OCI-LY3 (cell line): ENCODE measurements at regions not wholly inside any gene's neighbourhood (a gene's known extent, or its start where the extent isn't known, plus 50 kb on each side); places are given as distances from the start of the nearest gene placed in this dataset.

Source experiments
- H2AFZ ChIP-seq: fragments of 200-600, 300-600 bp; shearing (Covaris generic); 2 replicates; pipeline ENCODE4 v1.6.0; 2014; ENCODE audit warnings: antibody characterized with exemption, low read depth, low read length
- H3K27ac ChIP-seq: fragments of 200-600, 300-600 bp; sonication (generic); 2 replicates; pipeline ENCODE4 v1.5.1; 2014; ENCODE audit warnings: mild to moderate bottlenecking, low read length, moderate library complexity, mixed read lengths
- H3K27me3 ChIP-seq: fragments of 200-600, 300-600 bp; sonication (generic); 2 replicates; pipeline ENCODE4 v1.6.1; 2014; ENCODE audit warnings: low read depth, low read length, mixed read lengths
- H3K36me3 ChIP-seq: fragments of 200-600, 300-600 bp; sonication (generic); replicated peaks from 2 replicates; pipeline ENCODE3; 2014; ENCODE audit warnings: low read depth, low read length, mixed read lengths
- H3K4me1 ChIP-seq: fragments of 300-600, 200-600 bp; sonication (generic); 2 replicates; pipeline ENCODE4 v1.6.1; 2014; ENCODE audit warnings: low read length, mixed read lengths
- H3K4me2 ChIP-seq: fragments of 200-600, 300-600 bp; sonication (generic); 2 replicates; pipeline ENCODE4 v1.6.1; 2014; ENCODE audit warnings: low read length, mixed read lengths
- H3K4me3 ChIP-seq: fragments of 300-600, 200-600 bp; sonication (generic); 2 replicates; pipeline ENCODE4 v1.5.1; 2014; ENCODE audit warnings: antibody characterized with exemption, mild to moderate bottlenecking, low read length, moderate library complexity
- H3K79me2 ChIP-seq: fragments of 300-600, 200-600 bp; shearing (Covaris generic); 2 replicates; pipeline ENCODE4 v1.6.1; 2014; ENCODE audit warnings: mild to moderate bottlenecking, low read length, mixed read lengths
- H3K9ac ChIP-seq: fragments of 300-600, 200-600 bp; shearing (Covaris generic); 2 replicates; pipeline ENCODE4 v1.6.0; 2014; ENCODE audit warnings: mild to moderate bottlenecking, low read length, moderate library complexity
- H3K9me3 ChIP-seq: fragments of 200-600, 300-600 bp; shearing (Covaris generic); 2 replicates; pipeline ENCODE4 v1.6.1; 2014; ENCODE audit warnings: low read length, mixed read lengths; ENCODE audit not compliant: insufficient read depth
- H4K20me1 ChIP-seq: fragments of 200-600, 300-600 bp; sonication (generic); 2 replicates; pipeline ENCODE4 v1.6.1; 2016; ENCODE audit warnings: low read length, mixed read lengths; ENCODE audit not compliant: insufficient read depth
- EZH2phosphoT487 ChIP-seq: fragments of 200-600 bp; shearing (Covaris generic); IDR thresholded peaks from 2 replicates; pipeline ENCODE4 v1.6.1; 2018; ENCODE audit warnings: antibody characterized with exemption, mixed run types, low read depth
- TF ChIP-seq, protein P1 (sequence below): fragments of 200-600, 300-600 bp; sonication (generic); IDR thresholded peaks from 2 replicates; pipeline ENCODE4 v1.5.1; 2014; ENCODE audit warnings: antibody characterized with exemption, low read length, low read depth

DNA sequence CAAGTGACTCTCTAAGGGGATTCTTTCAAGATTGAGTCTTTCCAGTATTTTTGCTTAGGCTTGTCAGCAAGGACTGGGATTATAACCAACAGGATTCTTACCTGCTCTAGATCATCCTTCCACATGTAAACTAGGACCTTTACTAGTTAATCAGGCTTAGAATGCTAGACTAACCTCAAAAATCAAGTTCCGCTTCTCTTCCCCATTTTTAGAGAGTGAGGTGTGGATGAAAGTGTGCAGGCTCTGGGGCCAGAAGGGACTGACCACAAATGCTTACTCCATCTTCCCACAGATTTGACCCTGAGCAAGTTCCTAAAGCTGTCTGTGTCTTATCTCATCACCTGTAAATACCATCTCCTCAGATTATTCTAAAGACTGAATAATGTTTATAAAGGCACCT is 89.5 kb upstream of the IL12A start:
- H3K27ac ChIP-seq, result no peak overlapping the region
- TF ChIP-seq, protein P1, sequence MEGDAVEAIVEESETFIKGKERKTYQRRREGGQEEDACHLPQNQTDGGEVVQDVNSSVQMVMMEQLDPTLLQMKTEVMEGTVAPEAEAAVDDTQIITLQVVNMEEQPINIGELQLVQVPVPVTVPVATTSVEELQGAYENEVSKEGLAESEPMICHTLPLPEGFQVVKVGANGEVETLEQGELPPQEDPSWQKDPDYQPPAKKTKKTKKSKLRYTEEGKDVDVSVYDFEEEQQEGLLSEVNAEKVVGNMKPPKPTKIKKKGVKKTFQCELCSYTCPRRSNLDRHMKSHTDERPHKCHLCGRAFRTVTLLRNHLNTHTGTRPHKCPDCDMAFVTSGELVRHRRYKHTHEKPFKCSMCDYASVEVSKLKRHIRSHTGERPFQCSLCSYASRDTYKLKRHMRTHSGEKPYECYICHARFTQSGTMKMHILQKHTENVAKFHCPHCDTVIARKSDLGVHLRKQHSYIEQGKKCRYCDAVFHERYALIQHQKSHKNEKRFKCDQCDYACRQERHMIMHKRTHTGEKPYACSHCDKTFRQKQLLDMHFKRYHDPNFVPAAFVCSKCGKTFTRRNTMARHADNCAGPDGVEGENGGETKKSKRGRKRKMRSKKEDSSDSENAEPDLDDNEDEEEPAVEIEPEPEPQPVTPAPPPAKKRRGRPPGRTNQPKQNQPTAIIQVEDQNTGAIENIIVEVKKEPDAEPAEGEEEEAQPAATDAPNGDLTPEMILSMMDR, result no peak
- no peak for TF ChIP-seq EZH2phosphoT487
- H3K4me1 ChIP-seq, result peaks cover 46% of the 10 kb centered on the region
- H4K20me1 ChIP-seq, result no peaks in the 10 kb centered on the region
- no peak overlapping the region for H3K4me2 ChIP-seq
- H3K9me3 ChIP-seq, result no peaks in the 10 kb centered on the region
- H3K4me3 ChIP-seq, result no peak overlapping the region
- no peaks in the 10 kb centered on the region for H3K27me3 ChIP-seq
- H2AFZ ChIP-seq, result no peak overlapping the region
- no peaks in the 10 kb centered on the region for H3K79me2 ChIP-seq
- no peak overlapping the region for H3K9ac ChIP-seq
- H3K36me3 ChIP-seq, result no peaks in the 10 kb centered on the region

DNA sequence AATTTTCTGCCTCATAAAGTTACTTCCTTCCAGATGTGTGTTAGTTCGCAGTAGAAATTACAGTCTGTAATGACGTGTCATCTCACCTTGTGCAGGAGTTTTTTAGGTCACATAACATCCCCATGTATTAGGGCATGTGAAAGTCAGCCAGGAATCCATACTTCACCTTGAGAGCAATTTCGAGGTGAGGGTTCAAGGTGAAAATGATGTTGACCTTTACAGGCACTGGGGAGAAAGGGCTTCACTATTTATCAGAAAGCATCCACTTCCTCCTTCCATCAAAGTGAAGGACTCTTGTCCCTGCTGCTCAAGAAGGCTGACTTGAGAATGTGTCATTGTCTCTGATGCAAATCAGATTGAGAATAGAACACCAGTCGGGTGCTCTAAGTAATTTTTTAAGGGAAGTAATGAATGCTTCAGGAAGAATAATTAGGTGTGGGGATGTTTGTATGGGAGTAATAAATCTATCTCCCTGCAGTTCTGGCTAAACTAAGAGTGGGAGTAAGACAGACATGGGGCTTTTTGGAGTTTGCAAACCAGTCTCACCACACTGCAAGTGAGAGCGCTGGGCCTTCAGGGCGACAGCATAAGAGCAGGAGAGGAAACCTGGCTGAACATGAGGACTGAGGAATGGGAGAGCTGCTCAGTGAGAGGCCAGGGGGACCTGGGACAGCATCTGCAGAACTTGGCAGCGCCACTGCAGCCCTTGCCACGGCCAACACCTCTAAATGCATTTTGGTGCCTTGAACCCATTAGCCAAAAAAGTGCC is 85.9 kb upstream of the IL12A start:
- H2AFZ ChIP-seq, result peak overlapping the region; percentile 66

DNA sequence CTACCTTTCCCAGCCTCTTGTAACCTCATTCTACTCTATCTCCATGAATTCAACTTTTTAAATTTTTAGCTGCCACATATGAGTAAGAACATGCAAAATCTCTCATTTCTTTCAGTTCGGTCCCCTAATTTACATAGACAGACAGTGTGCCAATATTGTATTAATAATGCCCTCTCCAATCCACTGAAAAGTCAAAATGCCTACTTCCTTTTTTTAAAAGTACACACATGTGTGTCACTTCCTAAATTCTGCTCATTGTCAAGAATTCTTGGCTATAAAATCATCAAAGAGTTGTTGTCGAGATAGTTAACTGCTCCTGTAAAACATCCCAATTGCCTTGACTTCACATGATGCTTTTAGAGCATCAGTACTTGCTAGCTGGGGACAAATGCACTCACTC is 84.2 kb upstream of the IL12A start:
- Histone ChIP-seq H2AFZ (no peak overlapping the region), H3K4me1 (peaks cover 72% of the 10 kb centered on the region), H3K9me3 (no peaks in the 10 kb centered on the region), H3K27ac (peak overlapping the region; percentile 81), H3K9ac (peak overlapping the region; percentile 41; the same call in 1 of the 2 replicates), H4K20me1 (no peaks in the 10 kb centered on the region), H3K4me3 (peak overlapping the region; percentile 41), H3K27me3 (no peaks in the 10 kb centered on the region), H3K79me2 (no peaks in the 10 kb centered on the region), H3K4me2 (peak overlapping the region; percentile 79), H3K36me3 (no peaks in the 10 kb centered on the region)
- no peak for TF ChIP-seq EZH2phosphoT487
- TF ChIP-seq, protein P1, result no peak

More for the DNA sequence above, 85.9 kb upstream of the IL12A start:
- H3K4me1 ChIP-seq, result peaks cover 66% of the 10 kb centered on the region
- no peaks in the 10 kb centered on the region for H4K20me1 ChIP-seq
- H3K27me3 ChIP-seq, result no peaks in the 10 kb centered on the region
- TF ChIP-seq EZH2phosphoT487, result no peak
- TF ChIP-seq, protein P1, result no peak
- no peaks in the 10 kb centered on the region for H3K79me2 ChIP-seq
- H3K4me3 ChIP-seq, result peak overlapping the region; percentile 16; the same call in 1 of the 2 replicates
- peak overlapping the region; percentile 70 for H3K27ac ChIP-seq
- H3K4me2 ChIP-seq, result peak overlapping the region; percentile 79
- no peaks in the 10 kb centered on the region for H3K36me3 ChIP-seq
- H3K9ac ChIP-seq, result peak overlapping the region; percentile 31; the same call in 1 of the 2 replicates
- H3K9me3 ChIP-seq, result no peaks in the 10 kb centered on the region

DNA sequence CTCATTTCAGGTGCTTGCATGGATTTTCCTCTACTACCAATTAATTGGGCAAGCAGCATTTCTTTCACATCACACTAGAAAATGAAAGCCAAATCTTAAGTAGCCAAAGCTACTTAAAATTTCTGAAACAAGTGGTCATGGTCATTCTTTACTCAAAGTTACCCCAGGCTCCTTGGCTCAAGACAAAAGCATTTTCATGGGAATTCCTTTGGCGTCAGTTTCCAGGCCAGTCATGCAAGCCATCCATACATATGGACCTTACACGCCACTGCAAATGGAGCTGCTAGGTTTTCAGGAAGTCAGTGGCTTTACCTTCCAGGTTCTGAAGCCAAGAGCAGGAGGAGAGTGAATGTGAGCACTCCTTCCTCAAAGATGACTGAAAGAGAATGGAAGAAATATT is 83.7 kb upstream of the IL12A start:
- Histone ChIP-seq H3K9ac (peak overlapping the region; percentile 41), H3K4me1 (peaks cover 72% of the 10 kb centered on the region), H3K79me2 (no peaks in the 10 kb centered on the region), H3K36me3 (no peaks in the 10 kb centered on the region), H3K27ac (peak overlapping the region; percentile 81), H3K27me3 (no peaks in the 10 kb centered on the region), H3K9me3 (no peaks in the 10 kb centered on the region), H3K4me3 (peak overlapping the region; percentile 41), H4K20me1 (no peaks in the 10 kb centered on the region), H2AFZ (no peak overlapping the region), H3K4me2 (peak overlapping the region; percentile 79)
- TF ChIP-seq EZH2phosphoT487, result no peak
- TF ChIP-seq, protein P1, result no peak
